NCI-H2107 (cell line): ENCODE measurements at regions not wholly inside any gene's neighbourhood (a gene's known extent, or its start where the extent isn't known, plus 50 kb on each side); places are given as distances from the start of the nearest gene placed in this dataset.
"Not testable (repeated sequence)": the region's sequence is repeated elsewhere in the genome, so short reads cannot be mapped to it uniquely, and the experiment has no call there.

Source experiments
- DNase-seq: peaks from one replicate; lab custom pipeline; 2025; lab: John Stamatoyannopoulos, UW

GRCh38 chr16:29578898-29579297 lies 72.7 kb upstream of the NPIPB12 start:
- DNase-seq: not testable (repeated sequence)

- not testable (repeated sequence) for DNase-seq
Observed at GRCh38 chr16:29581764-29582163, 75.6 kb upstream of the NPIPB12 start.

GRCh38 chr16:29591919-29592318 lies 71.1 kb upstream of the SPN start:
- not testable (repeated sequence) for DNase-seq

GRCh38 chr16:29594269-29594925 lies 68.7 kb upstream of the SPN start:
- not testable (repeated sequence) for DNase-seq

GRCh38 chr16:29594926-29595838 lies 67.9 kb upstream of the SPN start:
- peak; percentile 63 for DNase-seq

GRCh38 chr16:29597030-29597429 lies 66.0 kb upstream of the SPN start:
- DNase-seq: not testable (repeated sequence)

GRCh38 chr16:29600111-29601000 lies 62.7 kb upstream of the SPN start:
- not testable (repeated sequence) for DNase-seq

GRCh38 chr16:29602247-29602625 lies 60.8 kb upstream of the SPN start:
- DNase-seq: not testable (repeated sequence)

- DNase-seq: not testable (repeated sequence)
Observed at GRCh38 chr16:29602683-29603088, 60.4 kb upstream of the SPN start.

GRCh38 chr16:29604631-29605549 lies 58.2 kb upstream of the SPN start:
- DNase-seq: not testable (repeated sequence)

- not testable (repeated sequence) for DNase-seq
Observed at GRCh38 chr16:29605593-29606205, 57.3 kb upstream of the SPN start.

- DNase-seq: not testable (repeated sequence)
Observed at GRCh38 chr16:29606669-29607427, 56.2 kb upstream of the SPN start.

- DNase-seq: not testable (repeated sequence)
Observed at GRCh38 chr16:29607428-29607823, 55.6 kb upstream of the SPN start.

GRCh38 chr16:29612381-29613306 lies 50.4 kb upstream of the SPN start:
- not testable (repeated sequence) for DNase-seq
